DOHH2 (cell line): ENCODE measurements at regions not wholly inside any gene's neighbourhood (a gene's known extent, or its start where the extent isn't known, plus 50 kb on each side); places are given as distances from the start of the nearest gene placed in this dataset.

Experiments
- H3F3A ChIP-seq: fragments of 200-600 bp; sonication (generic), shearing (Covaris generic); 2 replicates; pipeline ENCODE4 v1.6.0; 2016; ENCODE audit warnings: antibody characterized with exemption, mild to moderate bottlenecking; ENCODE audit not compliant: control insufficient read depth, insufficient read depth
- H3K27ac ChIP-seq: fragments of 200-600 bp; sonication (generic); 2 replicates; pipeline ENCODE4 v1.5.1; 2014; ENCODE audit warnings: low read depth, mild to moderate bottlenecking, low read length, moderate library complexity
- H3K27me3 ChIP-seq: fragments of 200-600 bp; sonication (generic); 2 replicates; pipeline ENCODE4 v1.6.1; 2014; ENCODE audit warnings: mild to moderate bottlenecking, low read length, mixed read lengths; ENCODE audit not compliant: control insufficient read depth
- H3K36me3 ChIP-seq: fragments of 200-600 bp; sonication (generic); 2 replicates; pipeline ENCODE4 v1.6.1; 2014; ENCODE audit warnings: mild to moderate bottlenecking, low read length, moderate library complexity, mixed read lengths; ENCODE audit not compliant: control insufficient read depth
- H3K4me1 ChIP-seq: fragments of 200-600 bp; sonication (generic); 2 replicates; pipeline ENCODE4 v1.6.1; 2014; ENCODE audit warnings: mild to moderate bottlenecking, low read length, mixed read lengths; ENCODE audit not compliant: control insufficient read depth
- H3K4me2 ChIP-seq: fragments of 200-600 bp; sonication (generic); 2 replicates; pipeline ENCODE4 v1.6.0; 2014; ENCODE audit warnings: mild to moderate bottlenecking, low read length, moderate library complexity
- H3K4me3 ChIP-seq: fragments of 200-600 bp; sonication (generic); 2 replicates; pipeline ENCODE4 v1.5.1; 2014; ENCODE audit warnings: mild to moderate bottlenecking, low read length, mixed read lengths
- H3K79me2 ChIP-seq: fragments of 200-600 bp; sonication (generic); 2 replicates; pipeline ENCODE4 v1.6.1; 2014; ENCODE audit warnings: mild to moderate bottlenecking, low read length, mixed read lengths; ENCODE audit not compliant: control insufficient read depth
- H3K9me2 ChIP-seq: fragments of 200-600 bp; sonication (generic); replicated peaks from 2 replicates; pipeline ENCODE4 v1.6.1; 2014; ENCODE audit warnings: mild to moderate bottlenecking, low read length, mixed read lengths; ENCODE audit not compliant: control insufficient read depth
- H3K9me3 ChIP-seq: fragments of 200-600 bp; sonication (generic); 2 replicates; pipeline ENCODE4 v1.6.1; 2014; ENCODE audit warnings: antibody characterized with exemption, low read length, mixed read lengths; ENCODE audit not compliant: control insufficient read depth, insufficient read depth
- H4K20me1 ChIP-seq: fragments of 200-600 bp; sonication (generic); 2 replicates; pipeline ENCODE4 v1.6.0; 2014; ENCODE audit warnings: low read depth, mild to moderate bottlenecking, antibody characterized with exemption, low read length, moderate library complexity; ENCODE audit not compliant: control insufficient read depth, insufficient read depth
- EZH2phosphoT487 ChIP-seq: fragments of 200-600 bp; sonication (generic); IDR thresholded peaks from 2 replicates; pipeline ENCODE4 v1.6.1; 2017; ENCODE audit warnings: borderline replicate concordance, mild to moderate bottlenecking, antibody characterized with exemption, low read length, moderate library complexity, mixed read lengths
- TF ChIP-seq, protein P1 (sequence below): fragments of 200-600 bp; sonication (generic); IDR thresholded peaks from one replicate; pipeline ENCODE4 v1.5.1; 2014; ENCODE audit warnings: antibody characterized with exemption, mild to moderate bottlenecking, low read depth, low read length; ENCODE audit not compliant: poor library complexity, severe bottlenecking

- Histone ChIP-seq H3K27ac (no peak overlapping the region), H3K36me3 (no peaks in the 10 kb centered on the region), H3K4me1 (peaks cover 24% of the 10 kb centered on the region), H3K79me2 (no peaks in the 10 kb centered on the region), H3K4me2 (no peak overlapping the region), H4K20me1 (no peaks in the 10 kb centered on the region), H3K4me3 (no peak overlapping the region), H3K9me2 (no peaks in the 10 kb centered on the region), H3F3A (no peaks in the 10 kb centered on the region), H3K9me3 (no peaks in the 10 kb centered on the region), H3K27me3 (no peaks in the 10 kb centered on the region)
- no peak for TF ChIP-seq EZH2phosphoT487
- TF ChIP-seq, protein P1, sequence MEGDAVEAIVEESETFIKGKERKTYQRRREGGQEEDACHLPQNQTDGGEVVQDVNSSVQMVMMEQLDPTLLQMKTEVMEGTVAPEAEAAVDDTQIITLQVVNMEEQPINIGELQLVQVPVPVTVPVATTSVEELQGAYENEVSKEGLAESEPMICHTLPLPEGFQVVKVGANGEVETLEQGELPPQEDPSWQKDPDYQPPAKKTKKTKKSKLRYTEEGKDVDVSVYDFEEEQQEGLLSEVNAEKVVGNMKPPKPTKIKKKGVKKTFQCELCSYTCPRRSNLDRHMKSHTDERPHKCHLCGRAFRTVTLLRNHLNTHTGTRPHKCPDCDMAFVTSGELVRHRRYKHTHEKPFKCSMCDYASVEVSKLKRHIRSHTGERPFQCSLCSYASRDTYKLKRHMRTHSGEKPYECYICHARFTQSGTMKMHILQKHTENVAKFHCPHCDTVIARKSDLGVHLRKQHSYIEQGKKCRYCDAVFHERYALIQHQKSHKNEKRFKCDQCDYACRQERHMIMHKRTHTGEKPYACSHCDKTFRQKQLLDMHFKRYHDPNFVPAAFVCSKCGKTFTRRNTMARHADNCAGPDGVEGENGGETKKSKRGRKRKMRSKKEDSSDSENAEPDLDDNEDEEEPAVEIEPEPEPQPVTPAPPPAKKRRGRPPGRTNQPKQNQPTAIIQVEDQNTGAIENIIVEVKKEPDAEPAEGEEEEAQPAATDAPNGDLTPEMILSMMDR, result no peak
Measured at GRCh38 chr3:40979962-40980361, 219.3 kb upstream of the CTNNB1 start.

GRCh38 chr3:40980467-40980866 lies 218.8 kb upstream of the CTNNB1 start:
- H3K9me3 ChIP-seq, result no peaks in the 10 kb centered on the region
- H3K4me2 ChIP-seq, result no peak overlapping the region
- H3K4me3 ChIP-seq, result no peak overlapping the region
- H3K27ac ChIP-seq, result no peak overlapping the region
- H3K27me3 ChIP-seq, result no peaks in the 10 kb centered on the region
- H3F3A ChIP-seq, result no peaks in the 10 kb centered on the region
- no peaks in the 10 kb centered on the region for H4K20me1 ChIP-seq
- no peaks in the 10 kb centered on the region for H3K36me3 ChIP-seq
- no peaks in the 10 kb centered on the region for H3K9me2 ChIP-seq
- H3K4me1 ChIP-seq, result peaks cover 24% of the 10 kb centered on the region
- no peak for TF ChIP-seq EZH2phosphoT487
- TF ChIP-seq, protein P1, result no peak
- H3K79me2 ChIP-seq, result no peaks in the 10 kb centered on the region

DNA sequence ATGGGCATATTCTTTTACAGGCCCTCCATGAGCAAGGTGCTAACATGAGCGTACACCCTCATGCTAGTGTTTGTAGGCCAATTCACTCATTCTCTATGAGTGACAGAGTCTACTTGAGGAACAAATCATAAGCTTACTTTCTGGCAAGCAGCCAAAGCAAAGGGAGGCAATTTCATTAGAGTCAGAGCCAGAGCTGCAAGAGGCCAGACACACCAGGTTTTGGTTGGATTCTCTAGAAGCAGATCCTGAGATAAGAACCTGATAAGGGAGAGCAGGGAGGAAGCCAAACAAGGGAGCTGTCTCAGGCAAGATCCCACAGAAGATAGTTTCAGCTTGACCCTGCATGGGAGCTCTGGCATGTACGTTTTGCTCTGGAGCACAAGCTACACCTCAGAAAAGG lies 214.1 kb upstream of the CTNNB1 start:
- Histone ChIP-seq H3K27ac (no peak overlapping the region), H3K27me3 (no peaks in the 10 kb centered on the region), H3K9me2 (no peaks in the 10 kb centered on the region), H3K36me3 (no peaks in the 10 kb centered on the region), H4K20me1 (no peaks in the 10 kb centered on the region), H3K4me2 (no peak overlapping the region), H3F3A (no peaks in the 10 kb centered on the region), H3K4me3 (no peak overlapping the region), H3K79me2 (no peaks in the 10 kb centered on the region), H3K9me3 (no peaks in the 10 kb centered on the region), H3K4me1 (no peaks in the 10 kb centered on the region)
- TF ChIP-seq, protein P1, result no peak
- no peak for TF ChIP-seq EZH2phosphoT487

DNA sequence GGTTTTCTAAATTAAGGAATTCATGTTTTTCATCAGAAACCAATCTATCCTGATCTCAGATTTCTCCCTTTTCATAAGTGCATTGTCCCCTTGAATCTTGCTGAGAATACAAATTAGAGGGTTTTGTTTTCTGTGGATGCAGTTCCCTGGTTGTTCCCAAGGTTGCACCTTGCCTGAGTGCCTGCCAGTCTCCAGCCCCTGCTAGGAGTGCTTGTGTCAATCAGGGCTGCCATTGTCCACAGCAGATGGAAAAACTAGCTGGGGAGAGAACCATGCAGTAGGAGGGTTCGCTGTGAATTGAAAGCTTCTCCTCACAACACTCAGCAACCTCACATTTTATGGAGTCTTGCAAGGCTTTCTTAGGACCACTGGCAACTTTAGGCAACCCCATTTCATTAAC lies 210.8 kb upstream of the CTNNB1 start:
- H3K27ac ChIP-seq, result no peak overlapping the region
- H3K4me1 ChIP-seq, result no peaks in the 10 kb centered on the region
- H3K4me2 ChIP-seq, result no peak overlapping the region
- H3F3A ChIP-seq, result no peaks in the 10 kb centered on the region
- no peak for TF ChIP-seq EZH2phosphoT487
- H4K20me1 ChIP-seq, result no peaks in the 10 kb centered on the region
- H3K4me3 ChIP-seq, result no peak overlapping the region
- no peaks in the 10 kb centered on the region for H3K27me3 ChIP-seq
- no peaks in the 10 kb centered on the region for H3K36me3 ChIP-seq
- H3K9me3 ChIP-seq, result no peaks in the 10 kb centered on the region
- H3K9me2 ChIP-seq, result no peaks in the 10 kb centered on the region
- no peaks in the 10 kb centered on the region for H3K79me2 ChIP-seq
